ENCODE measurements at regions not wholly inside any gene's neighbourhood (a gene's known extent, or its start where the extent isn't known, plus 50 kb on each side); places are given as distances from the start of the nearest gene placed in this dataset.

DNA sequence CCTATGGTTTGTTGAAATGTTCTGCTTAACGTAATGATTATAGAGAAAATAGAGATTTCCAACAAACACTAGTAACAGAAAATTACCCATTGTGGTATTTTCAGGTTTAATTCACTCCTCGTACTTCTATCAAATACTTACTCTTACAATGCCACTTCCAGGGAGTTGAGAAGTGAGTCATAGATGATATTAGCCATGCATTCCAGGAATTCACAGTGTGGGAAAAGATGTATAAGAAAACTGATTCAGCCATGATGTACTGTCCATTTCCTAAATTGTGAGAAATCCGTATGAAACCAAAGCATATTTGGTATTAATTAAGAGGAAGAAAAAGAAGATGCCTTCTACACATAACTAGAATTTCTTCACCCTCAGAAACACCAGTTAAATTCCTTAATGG is 1854.6 kb upstream of the WWC1 start:
- TF ChIP-seq POLR2AphosphoS5 (IDR thresholded peaks at IDR 0.05; ENCODE audit: borderline replicate concordance, low read depth, low read length), result no peak
- TF ChIP-seq FOXP2 (optimal IDR thresholded peaks at IDR 0.05; ENCODE audit: control extremely low read depth, extremely low read length, insufficient read depth), result no peak
- no peak for TF ChIP-seq EZH2 (IDR thresholded peaks at IDR 0.05)
